DND-41 (cell line): ENCODE measurements at regions not wholly inside any gene's neighbourhood (a gene's known extent, or its start where the extent isn't known, plus 50 kb on each side); places are given as distances from the start of the nearest gene placed in this dataset.

Source experiments
- CTCF ChIP-seq: IDR thresholded peaks from 2 replicates; pipeline ENCODE4 v1.5.1; 2012; ENCODE audit warnings: borderline replicate concordance, low read length, moderate library complexity, mild to moderate bottlenecking; ENCODE audit not compliant: poor library complexity, severe bottlenecking; ENCODE audit errors: extremely low read depth
- EZH2 ChIP-seq: IDR thresholded peaks from 3 replicates; pipeline ENCODE4 v1.6.1; 2012; ENCODE audit warnings: borderline replicate concordance, low read depth, mild to moderate bottlenecking, moderate library complexity, low read length, inconsistent platforms; ENCODE audit not compliant: severe bottlenecking

GRCh38 chr1:50326026-50326425 lies 97.2 kb downstream of the DMRTA2 start:
- TF ChIP-seq CTCF = no peak
- no peak for TF ChIP-seq EZH2
